IMR-90 (cell line): ENCODE measurements at regions not wholly inside any gene's neighbourhood (a gene's known extent, or its start where the extent isn't known, plus 50 kb on each side); places are given as distances from the start of the nearest gene placed in this dataset.

Experiments
- ATAC-seq: fragments of 200-7000 bp; cut with Tn5 transposase; 2 replicates; pipeline ENCODE4 v1.9.1; 2020; ENCODE audit warnings: low read depth, mild to moderate bottlenecking, moderate library complexity
- BruUV-seq: library from RNA; stranded (reverse); fragments of 400-500 nt; replicated peaks from 2 replicates; lab custom pipeline; 2021; lab: Mats Ljungman, UMichigan
- CTCF ChIA-PET: fragments of 300-600 bp; formaldehyde crosslinking; extraction: SDS; loops from one replicate; lab custom pipeline; 2021; ENCODE audit warnings: antibody characterized with exemption; lab: Yijun Ruan, JAX
- POLR2A ChIA-PET: fragments of 300-600 bp; sonication (Branson Sonifier 250); formaldehyde crosslinking; loops from one replicate; lab custom pipeline; 2022; ENCODE audit warnings: antibody characterized with exemption; ENCODE audit not compliant: unreplicated experiment; lab: Charles Lee
- DNase-seq: peaks from one replicate; pipeline ENCODE4 v3.0.0; 2013
- H2AFZ ChIP-seq: replicated peaks from 2 replicates; pipeline ENCODE3; 2013; ENCODE audit warnings: low read length, mild to moderate bottlenecking; ENCODE audit not compliant: poor library complexity
- H2AK5ac ChIP-seq: 2 replicates; pipeline ENCODE4 v1.6.1; 2013; ENCODE audit warnings: low read depth, low read length, inconsistent platforms
- H2AK9ac ChIP-seq: replicated peaks from 2 replicates; pipeline ENCODE3; 2013; ENCODE audit warnings: mild to moderate bottlenecking, low read depth, low read length, moderate library complexity; ENCODE audit not compliant: poor library complexity
- H2BK120ac ChIP-seq: 2 replicates; pipeline ENCODE4 v1.6.1; 2013; ENCODE audit warnings: low read depth, low read length, inconsistent platforms
- H2BK15ac ChIP-seq: 3 replicates; pipeline ENCODE4 v1.6.1; 2013; ENCODE audit warnings: low read depth, low read length, inconsistent platforms
- H2BK20ac ChIP-seq: 2 replicates; pipeline ENCODE4 v1.6.1; 2013; ENCODE audit warnings: low read depth, mild to moderate bottlenecking, inconsistent platforms, low read length, moderate library complexity
- H2BK5ac ChIP-seq: 2 replicates; pipeline ENCODE4 v1.6.1; 2013; ENCODE audit warnings: mild to moderate bottlenecking, low read depth, low read length, inconsistent platforms; ENCODE audit not compliant: poor library complexity, severe bottlenecking
- H3K14ac ChIP-seq: replicated peaks from 2 replicates; pipeline ENCODE4 v1.6.1; 2013; ENCODE audit warnings: low read depth, low read length, inconsistent platforms
- H3K18ac ChIP-seq: 2 replicates; pipeline ENCODE4 v1.6.1; 2013; ENCODE audit warnings: low read depth, low read length, control low read depth
- H3K23ac ChIP-seq: 2 replicates; pipeline ENCODE4 v1.6.1; 2013; ENCODE audit warnings: low read depth, low read length, inconsistent platforms
- H3K27ac ChIP-seq: 2 replicates; pipeline ENCODE4 v1.5.1; 2013; ENCODE audit warnings: mild to moderate bottlenecking, control low read depth, low read length; ENCODE audit not compliant: insufficient read depth
- H3K27me3 ChIP-seq: 2 replicates; pipeline ENCODE4 v1.6.1; 2013; ENCODE audit warnings: low read length; ENCODE audit not compliant: control insufficient read depth, insufficient read depth
- H3K36me3 ChIP-seq: 2 replicates; pipeline ENCODE4 v1.6.1; 2013; ENCODE audit warnings: low read length, mixed read lengths; ENCODE audit not compliant: control insufficient read depth, insufficient read depth
- H3K4ac ChIP-seq: 2 replicates; pipeline ENCODE4 v1.6.1; 2013; ENCODE audit warnings: low read depth, low read length, inconsistent platforms
- H3K4me1 ChIP-seq: 2 replicates; pipeline ENCODE4 v1.6.1; 2013; ENCODE audit warnings: low read length, mixed read lengths; ENCODE audit not compliant: control insufficient read depth, insufficient read depth
- H3K4me2 ChIP-seq: 2 replicates; pipeline ENCODE4 v1.6.1; 2013; ENCODE audit warnings: low read depth, mild to moderate bottlenecking, control low read depth, low read length, moderate library complexity
- H3K4me3 ChIP-seq: 2 replicates; pipeline ENCODE4 v1.5.1; 2013; ENCODE audit warnings: low read depth, mild to moderate bottlenecking, control low read depth, low read length, moderate library complexity; ENCODE audit not compliant: insufficient read depth
- H3K56ac ChIP-seq: 2 replicates; pipeline ENCODE4 v1.6.1; 2013; ENCODE audit warnings: low read length, inconsistent platforms; ENCODE audit not compliant: insufficient read depth; ENCODE audit errors: extremely low read depth
- H3K79me1 ChIP-seq, 2 experiments: 2 replicates each; pipeline ENCODE4 v1.6.1; 2013; ENCODE audit warnings: low read length in 2 of 2, inconsistent platforms in 1 of 2, low read depth in 1 of 2
- H3K9ac ChIP-seq: 2 replicates; pipeline ENCODE4 v1.6.1; 2013; ENCODE audit warnings: low read depth, low read length, control low read depth
- H3K9me1 ChIP-seq: 2 replicates; pipeline ENCODE4 v1.6.1; 2013; ENCODE audit warnings: low read length, inconsistent platforms; ENCODE audit not compliant: insufficient read depth
- H3K9me3 ChIP-seq: 2 replicates; pipeline ENCODE4 v1.6.1; 2013; ENCODE audit warnings: low read length; ENCODE audit not compliant: control insufficient read depth, insufficient read depth
- H4K20me1 ChIP-seq: 2 replicates; pipeline ENCODE4 v1.6.1; 2013; ENCODE audit warnings: low read length, inconsistent platforms; ENCODE audit not compliant: insufficient read depth
- H4K5ac ChIP-seq: 2 replicates; pipeline ENCODE4 v1.6.1; 2013; ENCODE audit warnings: mild to moderate bottlenecking, low read depth, low read length, control low read depth
- H4K8ac ChIP-seq, 2 experiments: 2 replicates each; pipeline ENCODE4 v1.6.1; 2013; ENCODE audit warnings: low read depth in 2 of 2, low read length in 2 of 2, control low read depth in 1 of 2, inconsistent platforms in 1 of 2
- H4K91ac ChIP-seq: 2 replicates; pipeline ENCODE4 v1.6.1; 2013; ENCODE audit warnings: low read depth, low read length, inconsistent platforms; ENCODE audit not compliant: insufficient read depth
- CEBPB ChIP-seq: IDR thresholded peaks from 2 replicates; pipeline ENCODE4 v1.6.1; 2012; ENCODE audit warnings: low read depth, low read length, improper control_type of control experiment
- CHD1 ChIP-seq: IDR thresholded peaks from 2 replicates; pipeline ENCODE4 v1.6.1; 2012; ENCODE audit warnings: low read depth, low read length, improper control_type of control experiment
- CTCF ChIP-seq: conservative IDR thresholded peaks from 2 replicates; pipeline ENCODE4 v1.5.1; 2012; ENCODE audit warnings: mild to moderate bottlenecking, low read depth, low read length, improper control_type of control experiment
- ELK1 ChIP-seq: fragments of 150-350 bp; IDR thresholded peaks from 2 replicates; pipeline ENCODE4 v1.6.1; 2016; ENCODE audit warnings: low read depth, mild to moderate bottlenecking, low read length, moderate library complexity, borderline replicate concordance
- FOS ChIP-seq: fragments of 150-350 bp; IDR thresholded peaks from 2 replicates; pipeline ENCODE4 v1.6.1; 2016; ENCODE audit warnings: low read depth, low read length
- MAFK ChIP-seq: IDR thresholded peaks from 2 replicates; pipeline ENCODE4 v1.6.1; 2012; ENCODE audit warnings: low read depth, low read length, improper control_type of control experiment
- MAZ ChIP-seq: IDR thresholded peaks from 2 replicates; pipeline ENCODE4 v1.6.1; 2012; ENCODE audit warnings: low read depth, mild to moderate bottlenecking, low read length, improper control_type of control experiment, moderate library complexity, borderline replicate concordance
- NFE2L2 ChIP-seq: fragments of 150-350 bp; IDR thresholded peaks from 2 replicates; pipeline ENCODE4 v1.6.1; 2016; ENCODE audit warnings: low read depth, mild to moderate bottlenecking, low read length
- POLR2A ChIP-seq: IDR thresholded peaks from 2 replicates; pipeline ENCODE4 v1.6.1; 2012; ENCODE audit warnings: mild to moderate bottlenecking, low read depth, low read length
- RAD21 ChIP-seq: IDR thresholded peaks from 2 replicates; pipeline ENCODE4 v1.6.1; 2012; ENCODE audit warnings: low read length, improper control_type of control experiment
- SMC3 ChIP-seq: fragments of 150-350 bp; IDR thresholded peaks from 2 replicates; pipeline ENCODE4 v1.6.1; 2016; ENCODE audit warnings: low read depth, mild to moderate bottlenecking, antibody characterized with exemption, low read length, moderate library complexity
- USF2 ChIP-seq: fragments of 150-350 bp; IDR thresholded peaks from 2 replicates; pipeline ENCODE4 v1.6.1; 2017; ENCODE audit warnings: mild to moderate bottlenecking, antibody characterized with exemption, low read length, low read depth
- WGBS, 2 experiments: methylation state at CpG; one replicate each; pipeline versions ENCODE4 v1.1.5 to v1.1.7; 2013; ENCODE audit warnings: missing lambda C conversion rate in 2 of 2; ENCODE audit not compliant: insufficient read length in 1 of 2; ENCODE audit errors: extremely low coverage in 2 of 2; 5-methylcytosine and 5-hydroxymethylcytosine counted together
- dilution Hi-C: fragments of 300-500 bp; cut with HindIII; formaldehyde crosslinking; loops from one replicate; pipeline ENCODE4 v1.14.3; 2018; ENCODE audit warnings: low sequenced_read_pairs; ENCODE audit not compliant: unreplicated experiment
- in situ Hi-C: fragments of 300-500 bp; cut with MboI; formaldehyde crosslinking; loops from 3 replicates; pipeline ENCODE4 v1.14.3; 2019; ENCODE audit warnings: low sequenced_read_pairs, inconsistent platforms, mixed read lengths
- intact Hi-C: fragments of 100-400 bp; cut with micrococcal nuclease; formaldehyde crosslinking; loops from 2 replicates; pipeline ENCODE4 v1.10.0; 2022

GRCh38 chr11:131064373-131064991, 148.2 kb upstream of the SNX19 start:
- H4K8ac ChIP-seq, result no peak overlapping the region
- no peak overlapping the region for H3K9ac ChIP-seq
- 0 out of 2 replicates have a peak overlapping the region, but pooled peaks have one; percentile 53 for H2BK120ac ChIP-seq
- H3K9me3 ChIP-seq, result no peaks in the 10 kb centered on the region
- TF ChIP-seq FOS (no peak), CEBPB (no peak), ELK1 (no peak), MAFK (no peak), SMC3 (peak; percentile 89), POLR2A (no peak), MAZ (peak; percentile 36; the same call in 1 of the 2 replicates), CTCF (peak; percentile 89), USF2 (no peak), NFE2L2 (no peak), CHD1 (no peak; the same call in 1 of the 2 replicates), RAD21 (peak; percentile 96)
- no peak overlapping the region for H4K91ac ChIP-seq
- in situ Hi-C loops, result loop anchor here (10.0 to 25.0 kb wide), 3 partner anchors 150 to 610 kb away; no protein-coding TSS in a partner anchor
- no peaks in the 10 kb centered on the region for H3K79me1 ChIP-seq
- H2AFZ ChIP-seq, result no peak overlapping the region
- no peaks in the 10 kb centered on the region for H3K36me3 ChIP-seq
- no peak overlapping the region for H2BK5ac ChIP-seq
- no peak overlapping the region for H3K4me3 ChIP-seq
- no peak overlapping the region for H2AK5ac ChIP-seq
- no peaks in the 10 kb centered on the region for H4K20me1 ChIP-seq
- WGBS, 2 experiments, result no CpG with 5 or more reads among the region's 12 CpGs
- dilution Hi-C loops, result no loop called here
- no peak overlapping the region for H2AK9ac ChIP-seq
- H3K4me1 ChIP-seq, result no peaks in the 10 kb centered on the region
- CTCF ChIA-PET, result interaction anchor here (0.6 to 3.5 kb wide), 20 partner anchors 9 to 835 kb away, joined by 3 to 30 read pairs (median 3); no protein-coding TSS in a partner anchor
- H3K4me2 ChIP-seq, result no peak overlapping the region
- BruUV-seq, result no TSS peak
- no peak overlapping the region for H3K14ac ChIP-seq
- H2BK15ac ChIP-seq, result no peak overlapping the region
- peak; percentile 70 for DNase-seq
- no peak overlapping the region for H4K5ac ChIP-seq
- intact Hi-C loops, result loop anchor here (1.0 to 10.0 kb wide), 5 partner anchors 141 to 610 kb away; no protein-coding TSS in a partner anchor
- H3K27ac ChIP-seq, result no peak overlapping the region
- H3K4ac ChIP-seq, result no peak overlapping the region
- H3K23ac ChIP-seq, result no peak overlapping the region
- no peak overlapping the region for H3K18ac ChIP-seq
- H3K27me3 ChIP-seq, result peaks cover 2% of the 10 kb centered on the region
- H3K9me1 ChIP-seq, result no peaks in the 10 kb centered on the region
- no peak overlapping the region for H2BK20ac ChIP-seq
- peak; percentile 99 for ATAC-seq
- no peak overlapping the region for H3K56ac ChIP-seq
- POLR2A ChIA-PET, result no interaction called here
